WERI-Rb-1 (cell line): ENCODE measurements at regions not wholly inside any gene's neighbourhood (a gene's known extent, or its start where the extent isn't known, plus 50 kb on each side); places are given as distances from the start of the nearest gene placed in this dataset.

Source experiments
- DNase-seq: peaks from one replicate; pipeline ENCODE4 v3.0.0-alpha.2; 2020
- H3K27ac ChIP-seq: fragments of 250-450 bp; sonication (Bioruptor Pico); 2 replicates; pipeline ENCODE4 v1.5.1; 2020; ENCODE audit warnings: mild to moderate bottlenecking, moderate library complexity
- H3K27me3 ChIP-seq: fragments of 250-450 bp; sonication (Bioruptor Pico); 2 replicates; pipeline ENCODE4 v1.5.1; 2021; ENCODE audit warnings: mild to moderate bottlenecking, low read depth, moderate library complexity; ENCODE audit not compliant: insufficient read depth, severe bottlenecking
- H3K36me3 ChIP-seq: fragments of 250-450 bp; sonication (Bioruptor Pico); 2 replicates; pipeline ENCODE4 v1.5.1; 2020; ENCODE audit warnings: mild to moderate bottlenecking, moderate library complexity
- H3K4me3 ChIP-seq: 2 replicates; pipeline ENCODE4 v1.5.1; 2011; ENCODE audit warnings: low read depth, mild to moderate bottlenecking, control low read depth, low read length
- H3K9me3 ChIP-seq: fragments of 250-450 bp; sonication (Bioruptor Pico); 2 replicates; pipeline ENCODE4 v1.5.1; 2021; ENCODE audit warnings: mild to moderate bottlenecking, moderate library complexity; ENCODE audit not compliant: severe bottlenecking
- CTCF ChIP-seq: IDR thresholded peaks from 2 replicates; pipeline ENCODE4 v1.5.1; 2011; ENCODE audit warnings: low read depth, mild to moderate bottlenecking, control low read depth, inconsistent platforms, low read length

DNA sequence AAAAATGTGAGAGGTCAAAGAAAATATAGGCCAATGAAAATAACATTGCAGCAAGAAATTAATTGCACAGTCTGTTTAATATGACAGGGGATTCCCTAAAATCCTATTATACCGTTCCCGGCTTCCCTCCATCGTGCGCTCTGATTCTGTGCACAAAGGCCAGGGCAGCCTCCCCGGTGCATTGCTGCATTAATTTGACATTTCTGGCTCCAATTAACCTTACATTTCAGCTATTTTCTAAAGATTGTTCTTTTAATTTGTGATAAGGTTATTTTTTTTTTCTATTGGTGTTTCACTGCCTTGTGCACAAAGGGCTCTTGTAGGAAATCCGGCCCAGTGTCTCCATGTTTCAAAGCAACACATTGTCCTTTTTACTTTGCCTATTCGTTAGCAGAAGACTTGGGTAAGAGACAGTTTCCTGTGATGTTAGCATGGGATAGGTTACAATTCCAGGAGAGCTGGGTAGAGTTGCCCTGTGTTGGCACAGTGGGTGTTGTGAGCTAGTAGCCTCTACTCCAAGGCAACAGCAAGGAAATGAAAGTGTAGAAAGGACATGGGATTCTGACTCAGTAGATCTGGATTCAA, 257.3 kb upstream of the IGF1R start:
- Histone ChIP-seq H3K9me3 (no peaks in the 10 kb centered on the region), H3K27me3 (peaks cover 92% of the 10 kb centered on the region), H3K4me3 (no peak overlapping the region), H3K27ac (no peak overlapping the region), H3K36me3 (no peaks in the 10 kb centered on the region)
- DNase-seq = no peak
- no peak for TF ChIP-seq CTCF

GRCh38 chr15:98391568-98391967, 256.8 kb upstream of the IGF1R start:
- Histone ChIP-seq H3K36me3 (no peaks in the 10 kb centered on the region), H3K27ac (no peak overlapping the region), H3K4me3 (no peak overlapping the region), H3K9me3 (no peaks in the 10 kb centered on the region), H3K27me3 (peaks cover 92% of the 10 kb centered on the region)
- DNase-seq = no peak
- TF ChIP-seq CTCF = no peak

GRCh38 chr15:98393471-98393870, 254.9 kb upstream of the IGF1R start:
- no peak overlapping the region for H3K27ac ChIP-seq
- H3K36me3 ChIP-seq = no peaks in the 10 kb centered on the region
- no peak for TF ChIP-seq CTCF
- peaks cover 98% of the 10 kb centered on the region for H3K27me3 ChIP-seq
- no peaks in the 10 kb centered on the region for H3K9me3 ChIP-seq
- H3K4me3 ChIP-seq = no peak overlapping the region
- DNase-seq = no peak

DNA sequence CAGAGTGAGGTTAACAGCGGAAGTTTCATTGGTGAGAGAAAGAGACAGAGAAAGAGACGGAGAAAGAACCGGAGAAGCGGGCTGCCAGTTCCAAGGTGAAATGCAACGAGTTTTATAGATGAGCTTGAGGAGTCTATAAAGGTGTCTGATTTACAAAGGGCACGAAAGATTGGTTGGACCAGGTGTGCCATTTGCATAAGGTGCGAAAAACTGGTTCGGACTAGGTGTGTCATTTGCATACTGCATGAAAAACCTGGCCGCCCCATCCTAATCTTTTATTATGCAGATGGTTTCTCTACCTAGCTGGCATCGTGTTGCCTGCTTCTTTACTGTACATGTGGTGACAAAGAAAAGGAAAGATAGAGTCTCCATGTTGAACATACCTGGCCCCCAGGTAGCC, 253.8 kb upstream of the IGF1R start:
- no peak for DNase-seq
- TF ChIP-seq CTCF = no peak
- Histone ChIP-seq H3K9me3 (no peaks in the 10 kb centered on the region), H3K27ac (no peak overlapping the region), H3K36me3 (no peaks in the 10 kb centered on the region), H3K27me3 (peaks cover 98% of the 10 kb centered on the region), H3K4me3 (no peak overlapping the region)

DNA sequence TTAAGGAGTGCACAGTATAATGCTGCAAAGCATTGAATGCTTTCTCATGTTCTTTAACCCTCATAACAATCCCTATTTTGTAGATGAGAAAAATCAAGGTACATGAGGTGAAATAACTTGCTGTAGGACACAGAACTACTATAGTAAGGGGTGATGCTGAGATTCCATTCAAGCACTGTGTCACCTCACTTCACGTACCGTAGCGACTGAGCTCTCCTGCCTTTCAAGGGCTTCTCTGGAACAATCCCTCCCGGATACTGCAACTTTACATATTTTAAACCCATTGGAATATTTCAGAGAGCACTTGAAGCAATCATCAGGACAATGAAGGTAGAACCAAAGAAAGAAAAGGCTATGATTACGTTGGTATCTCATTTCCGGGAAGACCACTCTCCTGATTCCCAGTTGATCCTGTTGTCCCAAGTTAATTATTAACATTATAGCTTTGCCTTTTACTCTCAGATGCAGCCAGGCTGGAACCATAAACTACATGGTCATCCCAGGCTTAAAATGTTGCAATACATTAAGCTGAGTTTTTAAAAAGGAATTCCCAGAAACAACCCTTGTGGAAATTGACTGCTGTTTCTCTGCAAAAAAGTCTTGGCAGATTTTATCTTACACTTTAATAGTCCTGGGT, 252.2 kb upstream of the IGF1R start:
- H3K36me3 ChIP-seq = no peaks in the 10 kb centered on the region
- no peak for DNase-seq
- peaks cover 95% of the 10 kb centered on the region for H3K27me3 ChIP-seq
- H3K27ac ChIP-seq = no peak overlapping the region
- TF ChIP-seq CTCF = no peak
- no peaks in the 10 kb centered on the region for H3K9me3 ChIP-seq
- H3K4me3 ChIP-seq = no peak overlapping the region

DNA sequence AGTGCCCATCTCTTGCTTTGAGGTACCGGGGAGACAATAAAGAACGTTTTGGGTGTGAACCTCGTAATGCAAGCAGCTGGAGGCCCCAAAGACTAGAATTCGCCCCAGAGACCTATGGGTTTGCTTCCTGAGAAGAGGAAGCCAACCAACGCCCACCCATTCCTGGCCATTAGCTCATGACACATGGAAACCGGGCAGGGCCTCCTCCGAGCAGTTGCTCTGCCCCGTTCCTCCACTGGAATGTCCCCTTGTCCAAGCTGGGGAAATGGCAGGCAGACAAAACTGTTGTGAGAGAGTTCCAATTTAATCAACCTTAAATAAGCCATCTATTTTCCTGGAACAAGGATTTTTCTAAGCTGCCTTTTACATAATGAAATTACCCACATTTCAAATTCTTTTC, 250.9 kb upstream of the IGF1R start:
- TF ChIP-seq CTCF = no peak

More for the DNA sequence above, 250.9 kb upstream of the IGF1R start:
- DNase-seq = no peak
- Histone ChIP-seq H3K36me3 (no peaks in the 10 kb centered on the region), H3K27me3 (peaks cover 90% of the 10 kb centered on the region), H3K9me3 (no peaks in the 10 kb centered on the region), H3K27ac (no peak overlapping the region), H3K4me3 (no peak overlapping the region)
